ENCODE measurements at regions not wholly inside any gene's neighbourhood (a gene's known extent, or its start where the extent isn't known, plus 50 kb on each side); places are given as distances from the start of the nearest gene placed in this dataset.

DNA sequence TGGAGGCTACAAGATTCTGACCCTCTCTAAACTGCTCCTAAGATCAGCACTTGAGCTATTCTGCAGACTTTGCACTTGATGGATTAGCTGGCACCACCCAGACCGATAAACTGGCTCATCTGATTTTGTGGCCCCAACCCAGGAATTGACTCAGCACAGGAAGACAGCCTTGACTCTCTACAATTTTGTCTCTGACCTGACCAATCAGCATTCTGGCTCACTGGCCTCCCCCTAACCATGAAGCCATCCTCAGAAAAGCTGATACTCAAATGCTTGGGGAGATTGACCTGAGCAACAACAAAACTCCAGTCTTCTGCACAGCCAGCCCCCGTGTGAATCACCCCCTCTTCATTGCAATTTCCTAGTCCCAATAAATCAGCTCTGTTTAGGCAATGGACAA is 195.4 kb upstream of the PPP1R2C start:
- H3K27ac ChIP-seq = no peak overlapping the region
- TF ChIP-seq, protein P1, sequence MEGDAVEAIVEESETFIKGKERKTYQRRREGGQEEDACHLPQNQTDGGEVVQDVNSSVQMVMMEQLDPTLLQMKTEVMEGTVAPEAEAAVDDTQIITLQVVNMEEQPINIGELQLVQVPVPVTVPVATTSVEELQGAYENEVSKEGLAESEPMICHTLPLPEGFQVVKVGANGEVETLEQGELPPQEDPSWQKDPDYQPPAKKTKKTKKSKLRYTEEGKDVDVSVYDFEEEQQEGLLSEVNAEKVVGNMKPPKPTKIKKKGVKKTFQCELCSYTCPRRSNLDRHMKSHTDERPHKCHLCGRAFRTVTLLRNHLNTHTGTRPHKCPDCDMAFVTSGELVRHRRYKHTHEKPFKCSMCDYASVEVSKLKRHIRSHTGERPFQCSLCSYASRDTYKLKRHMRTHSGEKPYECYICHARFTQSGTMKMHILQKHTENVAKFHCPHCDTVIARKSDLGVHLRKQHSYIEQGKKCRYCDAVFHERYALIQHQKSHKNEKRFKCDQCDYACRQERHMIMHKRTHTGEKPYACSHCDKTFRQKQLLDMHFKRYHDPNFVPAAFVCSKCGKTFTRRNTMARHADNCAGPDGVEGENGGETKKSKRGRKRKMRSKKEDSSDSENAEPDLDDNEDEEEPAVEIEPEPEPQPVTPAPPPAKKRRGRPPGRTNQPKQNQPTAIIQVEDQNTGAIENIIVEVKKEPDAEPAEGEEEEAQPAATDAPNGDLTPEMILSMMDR (conservative IDR thresholded peaks at IDR 0.05) = no peak

GRCh38 chrX:42975906-42976305 is 197.9 kb upstream of the PPP1R2C start:
- no peak overlapping the region for H3K27ac ChIP-seq
- TF ChIP-seq, protein P1 (conservative IDR thresholded peaks at IDR 0.05) = no peak

GRCh38 chrX:42976746-42977366 is 198.9 kb upstream of the PPP1R2C start:
- H3K27ac ChIP-seq = no peak overlapping the region
- TF ChIP-seq, protein P1 (conservative IDR thresholded peaks at IDR 0.05) = no peak

DNA sequence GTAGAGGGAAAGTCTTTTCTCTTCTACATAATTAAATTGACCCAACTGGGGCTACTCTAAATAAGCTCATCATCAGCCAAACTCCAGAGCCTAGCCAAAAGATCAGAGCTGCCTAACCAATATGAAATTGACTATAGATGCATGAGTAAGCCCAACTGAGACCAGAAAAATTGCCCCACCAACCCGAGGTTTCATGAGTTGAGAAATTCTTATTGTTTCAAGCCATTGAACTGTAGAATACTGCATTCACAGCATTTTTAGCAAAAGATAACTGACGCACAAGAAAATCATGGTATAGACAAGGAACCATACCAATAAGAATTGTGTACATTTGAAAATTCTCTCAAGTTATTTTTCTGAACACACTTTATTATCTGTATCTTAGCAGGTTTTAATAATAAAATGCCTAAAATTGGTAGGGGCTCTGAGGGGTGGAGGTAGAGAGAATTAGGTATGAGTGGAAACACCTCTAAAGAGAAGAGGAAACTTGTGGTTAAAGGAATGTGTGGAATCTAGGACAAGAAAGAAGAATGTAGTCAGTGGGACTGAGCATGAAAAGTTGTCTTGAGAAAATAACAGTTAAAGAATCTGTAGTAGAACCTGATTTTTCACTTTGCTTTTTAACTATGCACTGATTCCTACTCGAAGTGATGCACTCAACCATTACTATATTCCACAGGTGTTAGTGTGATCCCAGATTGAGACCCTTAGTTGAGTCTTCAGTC is 200.9 kb upstream of the PPP1R2C start:
- TF ChIP-seq, protein P1 (conservative IDR thresholded peaks at IDR 0.05) = no peak
- no peak overlapping the region for H3K27ac ChIP-seq

DNA sequence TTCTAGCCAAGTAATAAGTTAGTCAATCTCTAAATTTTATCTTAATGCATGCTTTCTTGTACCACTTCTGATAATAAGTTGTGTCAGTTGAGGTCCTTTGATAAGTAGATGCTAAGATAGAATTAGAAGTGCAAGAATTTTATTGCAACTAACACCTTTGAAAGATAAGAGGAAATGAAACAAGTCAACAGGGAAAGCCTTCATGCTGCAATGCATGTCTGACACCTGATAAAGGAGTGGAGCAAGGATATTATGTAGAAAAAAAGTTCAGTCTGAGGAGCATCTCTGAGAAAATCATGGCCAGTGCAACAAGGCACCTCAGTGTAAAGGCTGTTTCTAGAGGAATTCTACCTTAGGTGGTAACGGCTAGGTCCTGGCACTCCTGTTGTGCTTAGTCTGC is 210.7 kb upstream of the PPP1R2C start:
- no peak overlapping the region for H3K27ac ChIP-seq
- TF ChIP-seq, protein P1 (conservative IDR thresholded peaks at IDR 0.05) = no peak

- TF ChIP-seq, protein P1 (conservative IDR thresholded peaks at IDR 0.05) = no peak
- no peak overlapping the region for H3K27ac ChIP-seq
These were observed 214.4 kb upstream of the PPP1R2C start for GRCh38 chrX:42992199-42992943.

DNA sequence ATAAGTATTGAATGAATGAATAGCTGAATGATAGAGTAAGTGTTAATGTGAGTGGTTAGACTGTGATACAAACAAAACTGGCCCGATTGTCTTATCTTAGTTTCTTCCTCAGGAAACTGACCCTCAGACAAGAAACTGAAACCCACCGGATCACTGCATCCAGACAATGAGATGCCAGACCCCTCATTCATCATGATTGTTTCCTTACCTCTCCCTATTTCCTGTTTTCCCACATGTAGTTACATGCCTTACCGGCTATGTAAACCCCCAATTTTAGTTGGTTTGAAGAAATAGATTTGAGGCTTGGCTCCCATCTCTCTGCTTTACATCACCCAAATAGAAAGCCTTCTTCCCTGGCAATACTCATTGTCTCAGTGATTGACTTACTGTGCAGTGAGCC is 218.9 kb upstream of the PPP1R2C start:
- TF ChIP-seq, protein P1 (conservative IDR thresholded peaks at IDR 0.05) = no peak
- no peak overlapping the region for H3K27ac ChIP-seq
